ENCODE measurements at regions not wholly inside any gene's neighbourhood (a gene's known extent, or its start where the extent isn't known, plus 50 kb on each side); places are given as distances from the start of the nearest gene placed in this dataset.

DNA sequence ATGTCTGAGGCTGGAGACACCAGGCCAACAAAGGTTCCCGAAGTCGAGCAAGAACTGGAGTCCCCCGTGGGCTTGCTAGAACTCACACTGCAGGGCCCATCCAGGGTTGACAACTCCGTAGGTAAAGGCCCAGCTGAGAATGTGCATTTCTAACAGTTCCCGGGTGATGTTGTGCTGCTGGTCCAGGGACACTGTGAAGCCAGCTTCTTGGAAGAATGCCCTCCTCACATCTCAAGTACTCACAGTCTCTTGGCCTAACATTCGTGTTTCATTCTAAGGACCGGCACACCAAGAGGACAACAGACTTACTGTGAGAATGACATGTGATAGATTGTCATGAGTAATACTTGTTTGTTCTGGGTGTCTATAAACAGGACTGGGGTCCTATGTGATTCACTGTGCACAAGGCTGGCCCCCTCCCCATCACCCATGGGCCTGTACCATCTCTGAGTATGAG is 682.3 kb upstream of the IGFBP3 start:
- TF ChIP-seq, protein P1, sequence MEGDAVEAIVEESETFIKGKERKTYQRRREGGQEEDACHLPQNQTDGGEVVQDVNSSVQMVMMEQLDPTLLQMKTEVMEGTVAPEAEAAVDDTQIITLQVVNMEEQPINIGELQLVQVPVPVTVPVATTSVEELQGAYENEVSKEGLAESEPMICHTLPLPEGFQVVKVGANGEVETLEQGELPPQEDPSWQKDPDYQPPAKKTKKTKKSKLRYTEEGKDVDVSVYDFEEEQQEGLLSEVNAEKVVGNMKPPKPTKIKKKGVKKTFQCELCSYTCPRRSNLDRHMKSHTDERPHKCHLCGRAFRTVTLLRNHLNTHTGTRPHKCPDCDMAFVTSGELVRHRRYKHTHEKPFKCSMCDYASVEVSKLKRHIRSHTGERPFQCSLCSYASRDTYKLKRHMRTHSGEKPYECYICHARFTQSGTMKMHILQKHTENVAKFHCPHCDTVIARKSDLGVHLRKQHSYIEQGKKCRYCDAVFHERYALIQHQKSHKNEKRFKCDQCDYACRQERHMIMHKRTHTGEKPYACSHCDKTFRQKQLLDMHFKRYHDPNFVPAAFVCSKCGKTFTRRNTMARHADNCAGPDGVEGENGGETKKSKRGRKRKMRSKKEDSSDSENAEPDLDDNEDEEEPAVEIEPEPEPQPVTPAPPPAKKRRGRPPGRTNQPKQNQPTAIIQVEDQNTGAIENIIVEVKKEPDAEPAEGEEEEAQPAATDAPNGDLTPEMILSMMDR (IDR thresholded peaks at IDR 0.05; ENCODE audit: insufficient read depth, low read depth, low read length), result no peak
- no peak for TF ChIP-seq EZH2 (IDR thresholded peaks at IDR 0.05; ENCODE audit: insufficient read depth, low read length)
